SK-N-SH treated with all-trans-retinoic acid at 6 μM for 48 hours (cell line): ENCODE measurements at regions not wholly inside any gene's neighbourhood (a gene's known extent, or its start where the extent isn't known, plus 50 kb on each side); places are given as distances from the start of the nearest gene placed in this dataset.
"Not testable (repeated sequence)": the region's sequence is repeated elsewhere in the genome, so short reads cannot be mapped to it uniquely, and the experiment has no call there.

Source experiments
- ATAC-seq: fragments of 200-7000 bp; cut with Tn5 transposase; 3 replicates; pipeline ENCODE4 v1.9.1; 2020; ENCODE audit warnings: mild to moderate bottlenecking, moderate library complexity
- ARNTL ChIP-seq: fragments of 450-650 bp; formaldehyde crosslinking; IDR thresholded peaks from 2 replicates; pipeline ENCODE4 v1.5.0; 2020; ENCODE audit warnings: low read depth, mild to moderate bottlenecking, moderate library complexity, borderline replicate concordance
- BACH2 ChIP-seq: fragments of 250-450 bp; sonication (Bioruptor Pico); IDR thresholded peaks from 2 replicates; pipeline ENCODE4 v1.9.0; 2021; ENCODE audit warnings: mild to moderate bottlenecking, borderline replicate concordance
- CSDC2 ChIP-seq: fragments of 250-450 bp; sonication (Bioruptor Pico); IDR thresholded peaks from 2 replicates; pipeline ENCODE4 v1.5.0; 2020; ENCODE audit warnings: mild to moderate bottlenecking, moderate library complexity
- ESRRG ChIP-seq: fragments of 250-450 bp; sonication (Bioruptor Pico); IDR thresholded peaks from 2 replicates; pipeline ENCODE4 v1.6.1; 2021; ENCODE audit warnings: mild to moderate bottlenecking
- GLIS3 ChIP-seq: fragments of 250-450 bp; sonication (Bioruptor Pico); IDR thresholded peaks from 2 replicates; pipeline ENCODE4 v1.5.0; 2020; ENCODE audit warnings: mild to moderate bottlenecking, moderate library complexity
- ISL1 ChIP-seq: fragments of 250-450 bp; sonication (Bioruptor Pico); IDR thresholded peaks from 2 replicates; pipeline ENCODE4 v2.1.2; 2022; ENCODE audit warnings: mild to moderate bottlenecking, moderate library complexity
- OSR1 ChIP-seq: fragments of 250-450 bp; sonication (Bioruptor Pico); IDR thresholded peaks from 2 replicates; pipeline ENCODE4 v1.8.0; 2022; ENCODE audit warnings: moderate library complexity, mild to moderate bottlenecking, inconsistent platforms
- PPARA ChIP-seq: fragments of 250-450 bp; sonication (Bioruptor Pico); IDR thresholded peaks from 2 replicates; pipeline ENCODE4 v1.5.0; 2020; ENCODE audit warnings: mild to moderate bottlenecking, borderline replicate concordance
- RARB ChIP-seq: fragments of 250-450 bp; sonication (Bioruptor Pico); IDR thresholded peaks from 2 replicates; pipeline ENCODE4 v1.8.0; 2021; ENCODE audit warnings: mild to moderate bottlenecking, moderate library complexity
- SNAI2 ChIP-seq: fragments of 250-450 bp; sonication (Bioruptor Pico); IDR thresholded peaks from 2 replicates; pipeline ENCODE4 v1.5.0; 2020; ENCODE audit warnings: mild to moderate bottlenecking, moderate library complexity
- TCF4 ChIP-seq: fragments of 250-450 bp; sonication (Bioruptor Pico); IDR thresholded peaks from 2 replicates; pipeline ENCODE4 v1.8.0; 2021; ENCODE audit warnings: mild to moderate bottlenecking, moderate library complexity, borderline replicate concordance
- ZFP3 ChIP-seq: fragments of 250-450 bp; sonication (Bioruptor Pico); IDR thresholded peaks from 2 replicates; pipeline ENCODE4 v1.5.0; 2020; ENCODE audit warnings: mild to moderate bottlenecking, moderate library complexity
- ZFP30 ChIP-seq: fragments of 450-650 bp; formaldehyde crosslinking; IDR thresholded peaks from 2 replicates; pipeline ENCODE4 v1.5.0; 2022; ENCODE audit warnings: mild to moderate bottlenecking, moderate library complexity
- ZNF565 ChIP-seq: fragments of 450-650 bp; formaldehyde crosslinking; conservative IDR thresholded peaks from 2 replicates; pipeline ENCODE4 v1.5.0; 2020; ENCODE audit warnings: low read depth, mild to moderate bottlenecking, moderate library complexity
- ZNF70 ChIP-seq: fragments of 450-650 bp; formaldehyde crosslinking; IDR thresholded peaks from 2 replicates; pipeline ENCODE4 v1.5.0; 2020; ENCODE audit warnings: mild to moderate bottlenecking, moderate library complexity
- ZNF8 ChIP-seq: fragments of 450-650 bp; formaldehyde crosslinking; IDR thresholded peaks from 2 replicates; pipeline ENCODE4 v1.5.0; 2020; ENCODE audit warnings: mild to moderate bottlenecking, moderate library complexity
- TF ChIP-seq, protein P1 (sequence below): fragments of 250-450 bp; sonication (Bioruptor Pico); IDR thresholded peaks from 2 replicates; pipeline ENCODE4 v1.8.0; 2020; ENCODE audit warnings: mild to moderate bottlenecking, moderate library complexity, borderline replicate concordance
- TF ChIP-seq, protein P2 (sequence below): fragments of 250-450 bp; sonication (Bioruptor Pico); IDR thresholded peaks from 2 replicates; pipeline ENCODE4 v1.5.1; 2020; ENCODE audit warnings: low read depth, mild to moderate bottlenecking, moderate library complexity
- TF ChIP-seq, protein P3 (sequence below): fragments of 250-450 bp; sonication (Bioruptor Pico); IDR thresholded peaks from 2 replicates; pipeline ENCODE4 v1.8.0; 2021; ENCODE audit warnings: low read depth, mild to moderate bottlenecking, moderate library complexity, borderline replicate concordance
- TF ChIP-seq, protein P4 (sequence below): fragments of 250-450 bp; sonication (Bioruptor Pico); IDR thresholded peaks from 2 replicates; pipeline ENCODE4 v1.5.1; 2021; ENCODE audit warnings: mild to moderate bottlenecking, moderate library complexity

DNA sequence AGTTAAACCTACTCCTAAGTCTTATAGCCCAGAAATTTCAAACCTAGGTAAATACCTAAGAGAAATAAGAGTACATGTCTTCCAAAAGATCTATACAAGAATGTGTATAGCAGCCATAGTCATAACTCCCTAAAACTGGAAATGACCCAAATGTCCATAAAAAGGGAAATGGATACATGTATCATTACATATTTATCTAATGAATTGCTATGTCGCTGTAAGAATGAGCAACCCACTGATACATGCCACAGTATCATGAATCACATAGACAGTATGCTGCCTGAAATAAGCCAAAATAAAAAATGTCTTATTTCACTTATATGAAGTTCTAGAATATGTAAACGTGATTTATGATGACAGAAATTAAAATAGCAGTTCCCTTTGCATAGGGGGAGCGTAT, 679.5 kb downstream of the MAFB start:
- no peak for TF ChIP-seq SNAI2 (CRISPR knock-in tag)
- ATAC-seq, result no peak

DNA sequence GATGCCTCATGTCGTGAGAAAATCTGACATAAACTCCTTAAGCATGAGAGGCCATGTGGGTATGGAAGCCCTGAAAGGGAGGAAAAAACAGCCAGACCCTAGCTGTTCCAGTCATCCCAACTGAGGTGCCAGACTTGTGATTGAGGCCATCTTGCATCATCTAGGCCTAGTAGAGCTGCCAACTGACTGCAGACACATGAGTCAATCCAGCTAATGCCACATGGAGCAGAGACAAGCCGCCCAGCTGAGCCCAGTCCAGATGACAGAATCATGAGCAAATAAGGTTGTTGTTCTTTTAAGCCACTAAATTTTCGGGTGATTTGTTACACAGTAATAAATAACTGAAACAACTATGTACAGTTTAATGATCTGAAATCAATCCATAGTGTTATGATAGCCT, 680.9 kb downstream of the MAFB start:
- ATAC-seq, result no peak

DNA sequence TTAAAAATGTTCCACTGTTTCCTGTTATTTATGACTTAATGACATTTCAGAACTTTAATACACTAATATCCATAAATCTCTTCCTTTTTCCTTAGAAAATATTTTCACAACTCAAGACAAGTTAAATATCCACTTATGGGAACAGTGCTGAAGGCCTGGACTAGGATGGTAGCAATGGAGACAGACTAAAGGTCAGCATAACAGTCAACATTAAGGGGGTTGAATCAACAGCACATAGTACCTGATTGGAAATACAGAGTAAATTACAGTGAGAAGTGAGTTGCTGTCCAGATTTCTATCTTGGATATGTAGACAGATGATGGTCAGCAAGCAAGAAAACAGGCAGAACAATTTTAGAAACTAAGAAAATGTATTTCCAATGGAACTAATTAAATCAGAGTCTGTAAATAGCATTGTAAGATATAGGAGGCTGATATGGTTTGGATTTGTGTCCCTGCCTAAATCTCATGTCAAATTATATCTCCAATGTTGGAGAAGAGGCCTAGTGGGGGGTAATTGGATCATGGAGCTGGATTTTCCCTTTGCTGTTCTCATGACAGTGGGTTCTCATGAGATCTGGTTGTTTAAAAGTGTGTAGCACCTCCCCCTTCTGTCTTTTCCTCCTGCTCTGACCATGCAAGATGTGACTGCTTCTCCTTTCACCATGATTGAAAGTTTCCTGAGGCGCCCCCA, 682.7 kb downstream of the MAFB start:
- no peak for ATAC-seq
- TF ChIP-seq ESRRG (CRISPR knock-in tag) (no peak), OSR1 (CRISPR knock-in tag) (no peak)
- TF ChIP-seq, protein P1, sequence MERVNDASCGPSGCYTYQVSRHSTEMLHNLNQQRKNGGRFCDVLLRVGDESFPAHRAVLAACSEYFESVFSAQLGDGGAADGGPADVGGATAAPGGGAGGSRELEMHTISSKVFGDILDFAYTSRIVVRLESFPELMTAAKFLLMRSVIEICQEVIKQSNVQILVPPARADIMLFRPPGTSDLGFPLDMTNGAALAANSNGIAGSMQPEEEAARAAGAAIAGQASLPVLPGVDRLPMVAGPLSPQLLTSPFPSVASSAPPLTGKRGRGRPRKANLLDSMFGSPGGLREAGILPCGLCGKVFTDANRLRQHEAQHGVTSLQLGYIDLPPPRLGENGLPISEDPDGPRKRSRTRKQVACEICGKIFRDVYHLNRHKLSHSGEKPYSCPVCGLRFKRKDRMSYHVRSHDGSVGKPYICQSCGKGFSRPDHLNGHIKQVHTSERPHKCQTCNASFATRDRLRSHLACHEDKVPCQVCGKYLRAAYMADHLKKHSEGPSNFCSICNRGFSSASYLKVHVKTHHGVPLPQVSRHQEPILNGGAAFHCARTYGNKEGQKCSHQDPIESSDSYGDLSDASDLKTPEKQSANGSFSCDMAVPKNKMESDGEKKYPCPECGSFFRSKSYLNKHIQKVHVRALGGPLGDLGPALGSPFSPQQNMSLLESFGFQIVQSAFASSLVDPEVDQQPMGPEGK (CRISPR knock-in tag), result no peak

More for the DNA sequence above, 680.9 kb downstream of the MAFB start:
- TF ChIP-seq TCF4 (CRISPR knock-in tag), result no peak

DNA sequence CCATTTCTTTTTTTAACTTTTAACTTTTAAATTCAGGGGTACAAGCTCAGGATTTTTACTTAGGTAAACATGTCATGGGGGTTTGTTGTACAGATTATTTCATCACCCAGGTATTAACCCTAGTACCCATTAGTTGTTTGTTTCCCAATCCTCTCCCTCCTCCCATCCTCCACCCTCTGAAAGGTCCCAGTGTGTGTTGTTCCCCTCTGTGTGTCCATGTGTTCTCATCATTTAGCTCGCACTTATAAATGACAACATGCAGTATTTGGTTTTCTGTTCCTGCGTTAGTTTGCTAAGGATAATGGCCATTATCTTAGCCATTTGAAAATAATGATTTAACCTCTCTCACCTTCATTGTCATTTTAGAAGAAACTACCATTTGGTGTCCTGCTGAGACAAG, 684.9 kb downstream of the MAFB start:
- not testable (repeated sequence) for ATAC-seq

DNA sequence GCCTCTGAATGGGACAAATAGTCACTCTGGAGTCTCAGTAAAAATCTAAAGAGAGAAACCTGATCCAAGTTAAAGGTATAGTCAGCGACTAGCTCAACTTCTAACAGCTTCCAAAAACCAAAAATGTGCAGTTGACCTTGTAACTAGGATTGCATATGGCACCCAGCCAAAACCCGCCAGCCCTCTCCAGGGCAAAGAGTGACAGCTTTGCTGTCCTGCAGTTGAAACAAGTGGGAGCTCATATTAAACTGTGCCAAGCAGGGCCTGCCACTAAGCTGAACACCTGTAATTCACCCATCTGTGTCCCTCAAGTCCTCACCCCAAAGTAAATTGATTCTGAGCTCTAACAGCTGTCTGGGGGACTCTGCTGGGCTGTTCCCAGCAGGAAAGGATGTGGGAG, 695.3 kb downstream of the MAFB start:
- no peak for TF ChIP-seq ISL1 (CRISPR knock-in tag)
- TF ChIP-seq PPARA (CRISPR knock-in tag), result no peak
- TF ChIP-seq, protein P1 (CRISPR knock-in tag), result no peak
- TF ChIP-seq TCF4 (CRISPR knock-in tag), result no peak
- TF ChIP-seq, protein P2, sequence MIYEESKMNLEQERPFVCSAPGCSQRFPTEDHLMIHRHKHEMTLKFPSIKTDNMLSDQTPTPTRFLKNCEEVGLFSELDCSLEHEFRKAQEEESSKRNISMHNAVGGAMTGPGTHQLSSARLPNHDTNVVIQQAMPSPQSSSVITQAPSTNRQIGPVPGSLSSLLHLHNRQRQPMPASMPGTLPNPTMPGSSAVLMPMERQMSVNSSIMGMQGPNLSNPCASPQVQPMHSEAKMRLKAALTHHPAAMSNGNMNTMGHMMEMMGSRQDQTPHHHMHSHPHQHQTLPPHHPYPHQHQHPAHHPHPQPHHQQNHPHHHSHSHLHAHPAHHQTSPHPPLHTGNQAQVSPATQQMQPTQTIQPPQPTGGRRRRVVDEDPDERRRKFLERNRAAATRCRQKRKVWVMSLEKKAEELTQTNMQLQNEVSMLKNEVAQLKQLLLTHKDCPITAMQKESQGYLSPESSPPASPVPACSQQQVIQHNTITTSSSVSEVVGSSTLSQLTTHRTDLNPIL (CRISPR knock-in tag), result no peak
- TF ChIP-seq ZNF8 (CRISPR knock-in tag), result no peak
- TF ChIP-seq ZNF565 (CRISPR knock-in tag), result no peak
- no peak for TF ChIP-seq ARNTL (CRISPR knock-in tag)
- TF ChIP-seq BACH2 (CRISPR knock-in tag), result no peak
- no peak for TF ChIP-seq ZFP3 (CRISPR knock-in tag)
- TF ChIP-seq CSDC2, result no peak
- no peak for TF ChIP-seq SNAI2 (CRISPR knock-in tag)
- no peak for TF ChIP-seq RARB (CRISPR knock-in tag)
- TF ChIP-seq, protein P3, sequence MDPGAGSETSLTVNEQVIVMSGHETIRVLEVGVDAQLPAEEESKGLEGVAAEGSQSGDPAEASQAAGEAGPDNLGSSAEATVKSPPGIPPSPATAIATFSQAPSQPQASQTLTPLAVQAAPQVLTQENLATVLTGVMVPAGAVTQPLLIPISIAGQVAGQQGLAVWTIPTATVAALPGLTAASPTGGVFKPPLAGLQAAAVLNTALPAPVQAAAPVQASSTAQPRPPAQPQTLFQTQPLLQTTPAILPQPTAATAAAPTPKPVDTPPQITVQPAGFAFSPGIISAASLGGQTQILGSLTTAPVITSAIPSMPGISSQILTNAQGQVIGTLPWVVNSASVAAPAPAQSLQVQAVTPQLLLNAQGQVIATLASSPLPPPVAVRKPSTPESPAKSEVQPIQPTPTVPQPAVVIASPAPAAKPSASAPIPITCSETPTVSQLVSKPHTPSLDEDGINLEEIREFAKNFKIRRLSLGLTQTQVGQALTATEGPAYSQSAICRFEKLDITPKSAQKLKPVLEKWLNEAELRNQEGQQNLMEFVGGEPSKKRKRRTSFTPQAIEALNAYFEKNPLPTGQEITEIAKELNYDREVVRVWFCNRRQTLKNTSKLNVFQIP (CRISPR knock-in tag), result no peak
- TF ChIP-seq ESRRG (CRISPR knock-in tag), result no peak
- no peak for TF ChIP-seq GLIS3 (CRISPR knock-in tag)
- TF ChIP-seq OSR1 (CRISPR knock-in tag), result no peak
- ATAC-seq, result no peak

DNA sequence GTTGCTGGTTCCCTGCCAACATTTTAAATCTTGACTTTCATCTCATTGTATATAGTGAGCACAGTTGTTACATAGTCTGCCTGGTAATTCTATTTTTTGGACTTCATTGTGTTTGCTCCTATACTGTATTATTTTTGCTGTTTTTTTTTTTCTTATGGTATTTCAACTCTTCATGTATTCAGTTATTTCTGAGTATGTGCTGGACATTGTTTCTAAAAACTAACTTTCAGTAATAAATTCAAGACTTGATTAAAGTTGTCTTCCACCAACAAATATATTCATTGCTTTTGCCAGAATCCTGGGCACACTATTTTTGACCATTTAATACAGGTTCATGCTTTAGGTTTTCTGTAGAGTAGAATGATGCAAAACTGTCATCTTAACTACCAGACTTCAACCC, 698.3 kb downstream of the MAFB start:
- TF ChIP-seq, protein P4, sequence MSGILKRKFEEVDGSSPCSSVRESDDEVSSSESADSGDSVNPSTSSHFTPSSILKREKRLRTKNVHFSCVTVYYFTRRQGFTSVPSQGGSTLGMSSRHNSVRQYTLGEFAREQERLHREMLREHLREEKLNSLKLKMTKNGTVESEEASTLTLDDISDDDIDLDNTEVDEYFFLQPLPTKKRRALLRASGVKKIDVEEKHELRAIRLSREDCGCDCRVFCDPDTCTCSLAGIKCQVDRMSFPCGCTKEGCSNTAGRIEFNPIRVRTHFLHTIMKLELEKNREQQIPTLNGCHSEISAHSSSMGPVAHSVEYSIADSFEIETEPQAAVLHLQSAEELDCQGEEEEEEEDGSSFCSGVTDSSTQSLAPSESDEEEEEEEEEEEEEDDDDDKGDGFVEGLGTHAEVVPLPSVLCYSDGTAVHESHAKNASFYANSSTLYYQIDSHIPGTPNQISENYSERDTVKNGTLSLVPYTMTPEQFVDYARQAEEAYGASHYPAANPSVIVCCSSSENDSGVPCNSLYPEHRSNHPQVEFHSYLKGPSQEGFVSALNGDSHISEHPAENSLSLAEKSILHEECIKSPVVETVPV (CRISPR knock-in tag), result no peak
- TF ChIP-seq ZNF70 (no peak), ZNF565 (CRISPR knock-in tag) (no peak), ZFP30 (CRISPR knock-in tag) (no peak), GLIS3 (CRISPR knock-in tag) (no peak), ZFP3 (CRISPR knock-in tag) (no peak), ESRRG (CRISPR knock-in tag) (no peak), RARB (CRISPR knock-in tag) (no peak), PPARA (CRISPR knock-in tag) (no peak)
- TF ChIP-seq, protein P2 (CRISPR knock-in tag), result no peak
- no peak for ATAC-seq
